ENCODE measurements at regions not wholly inside any gene's neighbourhood (a gene's known extent, or its start where the extent isn't known, plus 50 kb on each side); places are given as distances from the start of the nearest gene placed in this dataset.

DNA sequence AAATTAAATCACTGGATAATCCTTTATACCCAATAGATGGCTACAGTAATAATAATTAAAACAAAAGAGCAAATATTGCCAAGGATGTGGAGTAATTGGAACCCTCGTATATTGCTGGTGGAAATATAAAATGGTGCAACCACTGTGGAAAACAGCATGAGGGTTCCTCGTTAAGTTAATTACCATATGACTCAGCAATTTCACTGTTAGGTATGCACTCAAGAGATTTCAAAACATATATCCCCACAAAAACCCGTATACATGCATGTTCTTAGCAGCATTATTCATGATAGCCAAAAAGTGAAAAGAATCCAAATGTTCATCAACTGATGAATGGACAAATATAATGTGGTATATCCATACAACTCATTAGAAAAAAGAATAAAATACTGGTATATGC lies 103.3 kb downstream of the TEX13C start:
- TF ChIP-seq EZH2 (IDR thresholded peaks at IDR 0.05) (no peak), POLR2AphosphoS5 (IDR thresholded peaks at IDR 0.05; ENCODE audit: borderline replicate concordance, low read depth, low read length) (no peak)
